K562 (cell line): ENCODE measurements at regions not wholly inside any gene's neighbourhood (a gene's known extent, or its start where the extent isn't known, plus 50 kb on each side); places are given as distances from the start of the nearest gene placed in this dataset.
A peak's percentile ranks its signal among the peaks of the same experiment; 100 is the strongest.

Source experiments
- RAD21 ChIP-seq, 2 experiments: fragments of 250-450 bp in 1 of 2; fragments of 450-650 bp in 1 of 2; sonication (Bioruptor Pico) in 1 of 2; formaldehyde crosslinking in 1 of 2; IDR thresholded peaks in 1 of 2; conservative IDR thresholded peaks in 1 of 2; 2 replicates each; pipeline versions ENCODE4 v1.4.0 to v1.8.0; 2020 to 2022; ENCODE audit warnings: mild to moderate bottlenecking in 2 of 2, moderate library complexity in 1 of 2
- TF ChIP-seq, protein P1 (sequence below): fragments of 200-600 bp; sonication (generic); IDR thresholded peaks from one replicate; pipeline ENCODE4 v1.6.1; 2012; ENCODE audit warnings: mild to moderate bottlenecking, low read depth, low read length, inconsistent platforms
- TF ChIP-seq, protein P2 (sequence below), 3 experiments: IDR thresholded peaks in 2 of 3; conservative IDR thresholded peaks in 1 of 3; 2 replicates each; pipeline ENCODE4 v1.5.1; 2011 to 2012; ENCODE audit warnings: low read length in 3 of 3, mild to moderate bottlenecking in 3 of 3, control low read depth in 2 of 3, improper control_type of control experiment in 1 of 3, inconsistent platforms in 1 of 3, low read depth in 1 of 3, mixed read lengths in 1 of 3, moderate library complexity in 1 of 3; ENCODE audit not compliant: insufficient read depth in 2 of 3
- TF ChIP-seq, protein P3 (sequence below): IDR thresholded peaks from 2 replicates; pipeline ENCODE4 v1.6.1; 2011; ENCODE audit warnings: borderline replicate concordance, low read depth, mild to moderate bottlenecking, moderate library complexity, low read length; ENCODE audit not compliant: insufficient read depth, poor library complexity, severe bottlenecking

DNA sequence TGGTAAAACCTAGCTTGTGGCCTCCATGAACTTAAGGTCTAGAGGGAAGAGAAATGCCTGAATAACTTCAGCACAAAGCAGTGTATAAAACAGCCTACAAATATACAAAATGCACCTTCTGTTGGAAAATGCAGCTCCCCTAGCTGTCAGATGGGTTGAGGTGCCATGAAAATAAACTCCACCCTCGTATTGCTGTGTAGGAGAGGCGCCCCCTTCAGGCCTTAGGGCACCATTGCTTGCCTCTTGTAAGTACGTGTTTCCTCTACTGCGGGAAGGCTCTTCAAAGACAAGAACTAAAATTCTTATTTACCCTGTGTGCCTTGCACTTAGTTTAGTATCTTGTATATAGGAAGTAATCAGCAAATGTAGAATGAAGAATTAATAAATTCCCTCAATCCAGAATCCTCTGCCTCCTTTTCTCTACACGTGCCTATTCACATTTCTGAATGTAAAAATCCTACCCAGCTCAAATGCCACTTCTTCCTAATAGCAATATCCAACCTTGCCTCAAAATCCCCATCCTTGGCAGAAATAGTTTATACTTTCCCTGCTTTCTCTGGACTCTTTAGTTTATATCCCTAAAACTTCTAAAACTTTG lies 393.7 kb upstream of the PDE4D start (continued):
- TF ChIP-seq, protein P1, sequence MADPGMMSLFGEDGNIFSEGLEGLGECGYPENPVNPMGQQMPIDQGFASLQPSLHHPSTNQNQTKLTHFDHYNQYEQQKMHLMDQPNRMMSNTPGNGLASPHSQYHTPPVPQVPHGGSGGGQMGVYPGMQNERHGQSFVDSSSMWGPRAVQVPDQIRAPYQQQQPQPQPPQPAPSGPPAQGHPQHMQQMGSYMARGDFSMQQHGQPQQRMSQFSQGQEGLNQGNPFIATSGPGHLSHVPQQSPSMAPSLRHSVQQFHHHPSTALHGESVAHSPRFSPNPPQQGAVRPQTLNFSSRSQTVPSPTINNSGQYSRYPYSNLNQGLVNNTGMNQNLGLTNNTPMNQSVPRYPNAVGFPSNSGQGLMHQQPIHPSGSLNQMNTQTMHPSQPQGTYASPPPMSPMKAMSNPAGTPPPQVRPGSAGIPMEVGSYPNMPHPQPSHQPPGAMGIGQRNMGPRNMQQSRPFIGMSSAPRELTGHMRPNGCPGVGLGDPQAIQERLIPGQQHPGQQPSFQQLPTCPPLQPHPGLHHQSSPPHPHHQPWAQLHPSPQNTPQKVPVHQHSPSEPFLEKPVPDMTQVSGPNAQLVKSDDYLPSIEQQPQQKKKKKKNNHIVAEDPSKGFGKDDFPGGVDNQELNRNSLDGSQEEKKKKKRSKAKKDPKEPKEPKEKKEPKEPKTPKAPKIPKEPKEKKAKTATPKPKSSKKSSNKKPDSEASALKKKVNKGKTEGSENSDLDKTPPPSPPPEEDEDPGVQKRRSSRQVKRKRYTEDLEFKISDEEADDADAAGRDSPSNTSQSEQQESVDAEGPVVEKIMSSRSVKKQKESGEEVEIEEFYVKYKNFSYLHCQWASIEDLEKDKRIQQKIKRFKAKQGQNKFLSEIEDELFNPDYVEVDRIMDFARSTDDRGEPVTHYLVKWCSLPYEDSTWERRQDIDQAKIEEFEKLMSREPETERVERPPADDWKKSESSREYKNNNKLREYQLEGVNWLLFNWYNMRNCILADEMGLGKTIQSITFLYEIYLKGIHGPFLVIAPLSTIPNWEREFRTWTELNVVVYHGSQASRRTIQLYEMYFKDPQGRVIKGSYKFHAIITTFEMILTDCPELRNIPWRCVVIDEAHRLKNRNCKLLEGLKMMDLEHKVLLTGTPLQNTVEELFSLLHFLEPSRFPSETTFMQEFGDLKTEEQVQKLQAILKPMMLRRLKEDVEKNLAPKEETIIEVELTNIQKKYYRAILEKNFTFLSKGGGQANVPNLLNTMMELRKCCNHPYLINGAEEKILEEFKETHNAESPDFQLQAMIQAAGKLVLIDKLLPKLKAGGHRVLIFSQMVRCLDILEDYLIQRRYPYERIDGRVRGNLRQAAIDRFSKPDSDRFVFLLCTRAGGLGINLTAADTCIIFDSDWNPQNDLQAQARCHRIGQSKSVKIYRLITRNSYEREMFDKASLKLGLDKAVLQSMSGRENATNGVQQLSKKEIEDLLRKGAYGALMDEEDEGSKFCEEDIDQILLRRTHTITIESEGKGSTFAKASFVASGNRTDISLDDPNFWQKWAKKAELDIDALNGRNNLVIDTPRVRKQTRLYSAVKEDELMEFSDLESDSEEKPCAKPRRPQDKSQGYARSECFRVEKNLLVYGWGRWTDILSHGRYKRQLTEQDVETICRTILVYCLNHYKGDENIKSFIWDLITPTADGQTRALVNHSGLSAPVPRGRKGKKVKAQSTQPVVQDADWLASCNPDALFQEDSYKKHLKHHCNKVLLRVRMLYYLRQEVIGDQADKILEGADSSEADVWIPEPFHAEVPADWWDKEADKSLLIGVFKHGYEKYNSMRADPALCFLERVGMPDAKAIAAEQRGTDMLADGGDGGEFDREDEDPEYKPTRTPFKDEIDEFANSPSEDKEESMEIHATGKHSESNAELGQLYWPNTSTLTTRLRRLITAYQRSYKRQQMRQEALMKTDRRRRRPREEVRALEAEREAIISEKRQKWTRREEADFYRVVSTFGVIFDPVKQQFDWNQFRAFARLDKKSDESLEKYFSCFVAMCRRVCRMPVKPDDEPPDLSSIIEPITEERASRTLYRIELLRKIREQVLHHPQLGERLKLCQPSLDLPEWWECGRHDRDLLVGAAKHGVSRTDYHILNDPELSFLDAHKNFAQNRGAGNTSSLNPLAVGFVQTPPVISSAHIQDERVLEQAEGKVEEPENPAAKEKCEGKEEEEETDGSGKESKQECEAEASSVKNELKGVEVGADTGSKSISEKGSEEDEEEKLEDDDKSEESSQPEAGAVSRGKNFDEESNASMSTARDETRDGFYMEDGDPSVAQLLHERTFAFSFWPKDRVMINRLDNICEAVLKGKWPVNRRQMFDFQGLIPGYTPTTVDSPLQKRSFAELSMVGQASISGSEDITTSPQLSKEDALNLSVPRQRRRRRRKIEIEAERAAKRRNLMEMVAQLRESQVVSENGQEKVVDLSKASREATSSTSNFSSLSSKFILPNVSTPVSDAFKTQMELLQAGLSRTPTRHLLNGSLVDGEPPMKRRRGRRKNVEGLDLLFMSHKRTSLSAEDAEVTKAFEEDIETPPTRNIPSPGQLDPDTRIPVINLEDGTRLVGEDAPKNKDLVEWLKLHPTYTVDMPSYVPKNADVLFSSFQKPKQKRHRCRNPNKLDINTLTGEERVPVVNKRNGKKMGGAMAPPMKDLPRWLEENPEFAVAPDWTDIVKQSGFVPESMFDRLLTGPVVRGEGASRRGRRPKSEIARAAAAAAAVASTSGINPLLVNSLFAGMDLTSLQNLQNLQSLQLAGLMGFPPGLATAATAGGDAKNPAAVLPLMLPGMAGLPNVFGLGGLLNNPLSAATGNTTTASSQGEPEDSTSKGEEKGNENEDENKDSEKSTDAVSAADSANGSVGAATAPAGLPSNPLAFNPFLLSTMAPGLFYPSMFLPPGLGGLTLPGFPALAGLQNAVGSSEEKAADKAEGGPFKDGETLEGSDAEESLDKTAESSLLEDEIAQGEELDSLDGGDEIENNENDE: no peak
- TF ChIP-seq, protein P2, sequence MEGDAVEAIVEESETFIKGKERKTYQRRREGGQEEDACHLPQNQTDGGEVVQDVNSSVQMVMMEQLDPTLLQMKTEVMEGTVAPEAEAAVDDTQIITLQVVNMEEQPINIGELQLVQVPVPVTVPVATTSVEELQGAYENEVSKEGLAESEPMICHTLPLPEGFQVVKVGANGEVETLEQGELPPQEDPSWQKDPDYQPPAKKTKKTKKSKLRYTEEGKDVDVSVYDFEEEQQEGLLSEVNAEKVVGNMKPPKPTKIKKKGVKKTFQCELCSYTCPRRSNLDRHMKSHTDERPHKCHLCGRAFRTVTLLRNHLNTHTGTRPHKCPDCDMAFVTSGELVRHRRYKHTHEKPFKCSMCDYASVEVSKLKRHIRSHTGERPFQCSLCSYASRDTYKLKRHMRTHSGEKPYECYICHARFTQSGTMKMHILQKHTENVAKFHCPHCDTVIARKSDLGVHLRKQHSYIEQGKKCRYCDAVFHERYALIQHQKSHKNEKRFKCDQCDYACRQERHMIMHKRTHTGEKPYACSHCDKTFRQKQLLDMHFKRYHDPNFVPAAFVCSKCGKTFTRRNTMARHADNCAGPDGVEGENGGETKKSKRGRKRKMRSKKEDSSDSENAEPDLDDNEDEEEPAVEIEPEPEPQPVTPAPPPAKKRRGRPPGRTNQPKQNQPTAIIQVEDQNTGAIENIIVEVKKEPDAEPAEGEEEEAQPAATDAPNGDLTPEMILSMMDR (IDR thresholded peaks at IDR 0.05 in 2 of 3, conservative IDR thresholded peaks at IDR 0.05 in 1 of 3; ENCODE audit: insufficient read depth in 2 of 3, low read depth in 1 of 3, low read length in 3 of 3): peak; percentile 63 to 90 (median 66)
- peak in 1 of 2 experiments; percentile 43; a peak in 2 of 4 replicates for TF ChIP-seq RAD21 (CRISPR knock-in tag; conservative IDR thresholded peaks at IDR 0.05 in 1 of 2, IDR thresholded peaks at IDR 0.05 in 1 of 2)
- TF ChIP-seq, protein P3, sequence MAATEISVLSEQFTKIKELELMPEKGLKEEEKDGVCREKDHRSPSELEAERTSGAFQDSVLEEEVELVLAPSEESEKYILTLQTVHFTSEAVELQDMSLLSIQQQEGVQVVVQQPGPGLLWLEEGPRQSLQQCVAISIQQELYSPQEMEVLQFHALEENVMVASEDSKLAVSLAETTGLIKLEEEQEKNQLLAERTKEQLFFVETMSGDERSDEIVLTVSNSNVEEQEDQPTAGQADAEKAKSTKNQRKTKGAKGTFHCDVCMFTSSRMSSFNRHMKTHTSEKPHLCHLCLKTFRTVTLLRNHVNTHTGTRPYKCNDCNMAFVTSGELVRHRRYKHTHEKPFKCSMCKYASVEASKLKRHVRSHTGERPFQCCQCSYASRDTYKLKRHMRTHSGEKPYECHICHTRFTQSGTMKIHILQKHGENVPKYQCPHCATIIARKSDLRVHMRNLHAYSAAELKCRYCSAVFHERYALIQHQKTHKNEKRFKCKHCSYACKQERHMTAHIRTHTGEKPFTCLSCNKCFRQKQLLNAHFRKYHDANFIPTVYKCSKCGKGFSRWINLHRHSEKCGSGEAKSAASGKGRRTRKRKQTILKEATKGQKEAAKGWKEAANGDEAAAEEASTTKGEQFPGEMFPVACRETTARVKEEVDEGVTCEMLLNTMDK: peak; percentile 5
